Thymus (tissue), 11 donors: ENCODE measurements at regions not wholly inside any gene's neighbourhood (a gene's known extent, or its start where the extent isn't known, plus 50 kb on each side); places are given as distances from the start of the nearest gene placed in this dataset.

Source experiments
- DNase-seq, 9 donors: peaks; one replicate each; pipeline ENCODE4 v3.0.0-alpha.2; 2013; ENCODE audit warnings: low spot score in 9 of 9, low read depth in 6 of 9, missing footprints in 1 of 9
- H3K27ac ChIP-seq, 2 donors: one replicate each; pipeline ENCODE4 v1.5.1; 2013; ENCODE audit warnings: control low read depth in 1 of 2, low read depth in 1 of 2, low read length in 1 of 2, mild to moderate bottlenecking in 1 of 2, moderate library complexity in 1 of 2
- H3K27me3 ChIP-seq, 2 donors: one replicate each; pipeline ENCODE4 v1.5.1; 2013; ENCODE audit warnings: low read length in 1 of 2; ENCODE audit not compliant: control insufficient read depth in 2 of 2, insufficient read depth in 1 of 2
- H3K36me3 ChIP-seq, 2 donors: one replicate each; pipeline ENCODE4 v1.5.1; 2013; ENCODE audit warnings: low read length in 1 of 2, mild to moderate bottlenecking in 1 of 2, moderate library complexity in 1 of 2; ENCODE audit not compliant: control insufficient read depth in 2 of 2, insufficient read depth in 2 of 2
- H3K4me1 ChIP-seq, 2 donors: one replicate each; pipeline ENCODE4 v1.5.1; 2013; ENCODE audit warnings: low read length in 2 of 2; ENCODE audit not compliant: control insufficient read depth in 2 of 2, insufficient read depth in 2 of 2
- H3K4me3 ChIP-seq, 2 donors: one replicate each; pipeline ENCODE4 v1.5.1; 2013; ENCODE audit warnings: low read length in 2 of 2, control low read depth in 1 of 2, mild to moderate bottlenecking in 1 of 2
- H3K9me3 ChIP-seq, 2 donors: one replicate each; pipeline ENCODE4 v1.5.1; 2013; ENCODE audit warnings: low read length in 1 of 2, mild to moderate bottlenecking in 1 of 2; ENCODE audit not compliant: control insufficient read depth in 2 of 2, insufficient read depth in 1 of 2
- WGBS: extraction: QIAGEN DNeasy Blood & Tissue Kit; methylation state at CpG from one replicate; pipeline ENCODE4 v1.1.7; 2013; 5-methylcytosine and 5-hydroxymethylcytosine counted together
- donor health status: healthy.

GRCh38 chr1:234756066-234756774 is 146.2 kb upstream of the IRF2BP2 start:
- Histone ChIP-seq H3K27me3 (no peaks in the 10 kb centered on the region), H3K9me3 (peaks cover 0 to 7% of the 10 kb centered on the region in 2 donors), H3K27ac (no peak overlapping the region), H3K36me3 (no peaks in the 10 kb centered on the region), H3K4me1 (peaks cover 7 to 17% of the 10 kb centered on the region in 2 donors), H3K4me3 (no peak overlapping the region)
- 89% methylated on average over 13 of the region's 13 CpGs for WGBS
- DNase-seq, result no peak

- Histone ChIP-seq H3K27ac (no peak overlapping the region), H3K4me1 (peaks cover 7 to 15% of the 10 kb centered on the region in 2 donors), H3K27me3 (no peaks in the 10 kb centered on the region), H3K9me3 (peaks cover 0 to 7% of the 10 kb centered on the region in 2 donors), H3K36me3 (no peaks in the 10 kb centered on the region), H3K4me3 (no peak overlapping the region)
- no peak for DNase-seq
- WGBS, result 91% methylated on average over 8 of the region's 8 CpGs
Measured at GRCh38 chr1:234755449-234755863, 145.5 kb upstream of the IRF2BP2 start.

GRCh38 chr1:234753979-234754378 is 144.0 kb upstream of the IRF2BP2 start:
- Histone ChIP-seq H3K27me3 (no peaks in the 10 kb centered on the region), H3K9me3 (no peaks in the 10 kb centered on the region)
- 97% methylated on average over 3 of the region's 3 CpGs for WGBS

GRCh38 chr1:234752927-234753326 is 142.9 kb upstream of the IRF2BP2 start:
- no peaks in the 10 kb centered on the region for H3K27me3 ChIP-seq
- WGBS, result 98% methylated on average over 8 of the region's 8 CpGs
- no peak overlapping the region for H3K4me3 ChIP-seq
- no peak for DNase-seq
- H3K36me3 ChIP-seq, result no peaks in the 10 kb centered on the region
- no peaks in the 10 kb centered on the region for H3K9me3 ChIP-seq
- no peak overlapping the region for H3K27ac ChIP-seq
- no peaks in the 10 kb centered on the region for H3K4me1 ChIP-seq

More at GRCh38 chr1:234753979-234754378, 144.0 kb upstream of the IRF2BP2 start:
- Histone ChIP-seq H3K4me1 (peaks cover 0 to 5% of the 10 kb centered on the region in 2 donors), H3K27ac (no peak overlapping the region), H3K4me3 (no peak overlapping the region), H3K36me3 (no peaks in the 10 kb centered on the region)
- no peak for DNase-seq

GRCh38 chr1:234751678-234752077 is 141.7 kb upstream of the IRF2BP2 start:
- H3K4me1 ChIP-seq, result peaks cover 0 to 3% of the 10 kb centered on the region in 2 donors
- no peak overlapping the region for H3K27ac ChIP-seq
- H3K27me3 ChIP-seq, result no peaks in the 10 kb centered on the region
- no peaks in the 10 kb centered on the region for H3K9me3 ChIP-seq
- 97% methylated on average over 7 of the region's 7 CpGs for WGBS
- no peak for DNase-seq
- no peak overlapping the region for H3K4me3 ChIP-seq
- H3K36me3 ChIP-seq, result no peaks in the 10 kb centered on the region

- H3K4me3 ChIP-seq, result no peak overlapping the region
- H3K27me3 ChIP-seq, result no peaks in the 10 kb centered on the region
- H3K27ac ChIP-seq, result no peak overlapping the region
- DNase-seq, result no peak
- peaks cover 0 to 5% of the 10 kb centered on the region in 2 donors for H3K4me1 ChIP-seq
- no peaks in the 10 kb centered on the region for H3K9me3 ChIP-seq
- H3K36me3 ChIP-seq, result no peaks in the 10 kb centered on the region
- 90% methylated on average over 4 of the region's 4 CpGs for WGBS
Measured at GRCh38 chr1:234750922-234751627, 141.1 kb upstream of the IRF2BP2 start.

GRCh38 chr1:234748713-234749112 is 138.7 kb upstream of the IRF2BP2 start:
- peaks cover 0 to 7% of the 10 kb centered on the region in 2 donors for H3K4me1 ChIP-seq
- H3K27ac ChIP-seq, result no peak overlapping the region
- no peak overlapping the region for H3K4me3 ChIP-seq
- H3K36me3 ChIP-seq, result no peaks in the 10 kb centered on the region
- no peaks in the 10 kb centered on the region for H3K9me3 ChIP-seq
- no peaks in the 10 kb centered on the region for H3K27me3 ChIP-seq
- WGBS, result 96% methylated on average over 1 of the region's 1 CpG
- no peak for DNase-seq

- DNase-seq, result no peak
- Histone ChIP-seq H3K4me3 (no peak overlapping the region), H3K27me3 (no peaks in the 10 kb centered on the region), H3K9me3 (no peaks in the 10 kb centered on the region), H3K36me3 (no peaks in the 10 kb centered on the region), H3K27ac (no peak overlapping the region), H3K4me1 (peaks cover 0 to 10% of the 10 kb centered on the region in 2 donors)
- 96% methylated on average over 7 of the region's 7 CpGs for WGBS
Measured at GRCh38 chr1:234748066-234748465, 138.1 kb upstream of the IRF2BP2 start.

GRCh38 chr1:234746798-234747196 is 136.8 kb upstream of the IRF2BP2 start:
- DNase-seq, result no peak
- Histone ChIP-seq H3K9me3 (no peaks in the 10 kb centered on the region), H3K36me3 (no peaks in the 10 kb centered on the region), H3K27ac (no peak overlapping the region), H3K27me3 (no peaks in the 10 kb centered on the region), H3K4me3 (no peak overlapping the region), H3K4me1 (peaks cover 0 to 10% of the 10 kb centered on the region in 2 donors)
- WGBS, result 76% methylated on average over 9 of the region's 9 CpGs
